ENCODE measurements at regions not wholly inside any gene's neighbourhood (a gene's known extent, or its start where the extent isn't known, plus 50 kb on each side); places are given as distances from the start of the nearest gene placed in this dataset.

DNA sequence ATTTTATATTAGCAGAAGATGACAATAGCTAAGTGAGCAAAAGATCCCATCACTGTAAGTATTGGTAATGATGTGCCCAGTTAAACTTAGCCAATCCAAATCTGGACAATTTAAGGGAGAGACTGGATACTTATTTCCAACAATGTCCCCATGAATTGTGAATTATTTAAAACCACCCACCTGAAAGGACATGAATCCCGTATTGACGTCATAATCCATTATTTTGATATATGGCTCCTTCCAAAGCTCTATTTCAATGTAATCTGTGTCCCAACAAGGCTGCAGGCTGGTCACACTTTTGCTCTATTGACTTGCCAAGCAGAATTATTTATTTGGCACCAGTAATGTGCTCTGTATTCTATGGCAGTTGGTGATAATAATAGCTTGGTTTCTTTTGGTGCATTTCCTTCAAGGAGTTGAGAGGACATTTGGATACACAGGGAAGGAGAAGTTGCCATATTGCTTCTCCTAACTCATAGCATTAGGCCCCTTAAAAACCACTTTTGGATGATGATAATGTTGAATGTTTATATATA, 157.2 kb downstream of the NMUR2 start:
- TF ChIP-seq, protein P1, sequence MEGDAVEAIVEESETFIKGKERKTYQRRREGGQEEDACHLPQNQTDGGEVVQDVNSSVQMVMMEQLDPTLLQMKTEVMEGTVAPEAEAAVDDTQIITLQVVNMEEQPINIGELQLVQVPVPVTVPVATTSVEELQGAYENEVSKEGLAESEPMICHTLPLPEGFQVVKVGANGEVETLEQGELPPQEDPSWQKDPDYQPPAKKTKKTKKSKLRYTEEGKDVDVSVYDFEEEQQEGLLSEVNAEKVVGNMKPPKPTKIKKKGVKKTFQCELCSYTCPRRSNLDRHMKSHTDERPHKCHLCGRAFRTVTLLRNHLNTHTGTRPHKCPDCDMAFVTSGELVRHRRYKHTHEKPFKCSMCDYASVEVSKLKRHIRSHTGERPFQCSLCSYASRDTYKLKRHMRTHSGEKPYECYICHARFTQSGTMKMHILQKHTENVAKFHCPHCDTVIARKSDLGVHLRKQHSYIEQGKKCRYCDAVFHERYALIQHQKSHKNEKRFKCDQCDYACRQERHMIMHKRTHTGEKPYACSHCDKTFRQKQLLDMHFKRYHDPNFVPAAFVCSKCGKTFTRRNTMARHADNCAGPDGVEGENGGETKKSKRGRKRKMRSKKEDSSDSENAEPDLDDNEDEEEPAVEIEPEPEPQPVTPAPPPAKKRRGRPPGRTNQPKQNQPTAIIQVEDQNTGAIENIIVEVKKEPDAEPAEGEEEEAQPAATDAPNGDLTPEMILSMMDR (IDR thresholded peaks at IDR 0.05), result no peak
- TF ChIP-seq POLR2A (IDR thresholded peaks at IDR 0.05), result no peak

Measured in adrenal gland (tissue), 5 donors.